ENCODE measurements at regions not wholly inside any gene's neighbourhood (a gene's known extent, or its start where the extent isn't known, plus 50 kb on each side); places are given as distances from the start of the nearest gene placed in this dataset.

- DNase-seq (ENCODE audit: low read depth), result no peak
Observed at GRCh38 chr6:91812596-91813274, 1225.9 kb upstream of the MAP3K7 start.

GRCh38 chr6:91804981-91805380 lies 1218.1 kb upstream of the MAP3K7 start:
- DNase-seq (ENCODE audit: low read depth), result no peak

- DNase-seq (ENCODE audit: low read depth), result no peak
Observed at GRCh38 chr6:91802431-91802830, 1215.6 kb upstream of the MAP3K7 start.

GRCh38 chr6:91796603-91797002 lies 1209.7 kb upstream of the MAP3K7 start:
- DNase-seq (ENCODE audit: low read depth), result no peak

GRCh38 chr6:91788501-91788900 lies 1201.6 kb upstream of the MAP3K7 start:
- no peak for DNase-seq (ENCODE audit: low read depth)

- DNase-seq (ENCODE audit: low read depth), result no peak
Observed at GRCh38 chr6:91786474-91787184, 1199.8 kb upstream of the MAP3K7 start.

- DNase-seq (ENCODE audit: low read depth), result peak; percentile 6
Observed at GRCh38 chr6:91782802-91783201, 1195.9 kb upstream of the MAP3K7 start.

- no peak for DNase-seq (ENCODE audit: low read depth)
Observed at GRCh38 chr6:91781946-91782345, 1195.1 kb upstream of the MAP3K7 start.

GRCh38 chr6:91780270-91780669 lies 1193.4 kb upstream of the MAP3K7 start:
- DNase-seq (ENCODE audit: low read depth), result no peak

- peak; percentile 4 for DNase-seq (ENCODE audit: low read depth)
Observed at GRCh38 chr6:91761621-91762020, 1174.7 kb upstream of the MAP3K7 start.

- no peak for DNase-seq (ENCODE audit: low read depth)
Observed at GRCh38 chr6:91754691-91755090, 1167.8 kb upstream of the MAP3K7 start.

- DNase-seq (ENCODE audit: low read depth), result no peak
Observed at GRCh38 chr6:91751526-91751925, 1164.7 kb upstream of the MAP3K7 start.

- no peak for DNase-seq (ENCODE audit: low read depth)
Observed at GRCh38 chr6:91744566-91744965, 1157.7 kb upstream of the MAP3K7 start.

GRCh38 chr6:91743756-91744155 lies 1156.9 kb upstream of the MAP3K7 start:
- no peak for DNase-seq (ENCODE audit: low read depth)

GRCh38 chr6:91731939-91732338 lies 1145.1 kb upstream of the MAP3K7 start:
- no peak for DNase-seq (ENCODE audit: low read depth)

GRCh38 chr6:91730710-91731109 lies 1143.8 kb upstream of the MAP3K7 start:
- DNase-seq (ENCODE audit: low read depth), result no peak

GRCh38 chr6:91720324-91720723 lies 1133.5 kb upstream of the MAP3K7 start:
- DNase-seq (ENCODE audit: low read depth), result no peak

GRCh38 chr6:91719414-91719813 lies 1132.5 kb upstream of the MAP3K7 start:
- peak; percentile 54 for DNase-seq (ENCODE audit: low read depth)

GRCh38 chr6:91718198-91718597 lies 1131.3 kb upstream of the MAP3K7 start:
- no peak for DNase-seq (ENCODE audit: low read depth)

- DNase-seq (ENCODE audit: low read depth), result no peak
Observed at GRCh38 chr6:91717094-91717493, 1130.2 kb upstream of the MAP3K7 start.

- peak; percentile 64 for DNase-seq (ENCODE audit: low read depth)
Observed at GRCh38 chr6:91716361-91716760, 1129.5 kb upstream of the MAP3K7 start.

GRCh38 chr6:91715171-91715805 lies 1128.4 kb upstream of the MAP3K7 start:
- no peak for DNase-seq (ENCODE audit: low read depth)

- DNase-seq (ENCODE audit: low read depth), result peak; percentile 47
Observed at GRCh38 chr6:91713911-91714310, 1127.0 kb upstream of the MAP3K7 start.

All from renal cortical epithelial cell (primary cell).